GM18511 (cell line): ENCODE measurements at regions not wholly inside any gene's neighbourhood (a gene's known extent, or its start where the extent isn't known, plus 50 kb on each side); places are given as distances from the start of the nearest gene placed in this dataset.
"Not testable (repeated sequence)": the region's sequence is repeated elsewhere in the genome, so short reads cannot be mapped to it uniquely, and the experiment has no call there.

Source experiments
- ATAC-seq: cut with Tn5 transposase; IDR thresholded peaks from one replicate; pipeline ENCODE4 v1.9.1; 2021; ENCODE audit warnings: mild to moderate bottlenecking, moderate library complexity; ENCODE audit not compliant: unreplicated experiment

GRCh38 chr3:168802766-168803165, 707.0 kb upstream of the GOLIM4 start:
- no peak for ATAC-seq

GRCh38 chr3:168801794-168802193, 706.1 kb upstream of the GOLIM4 start:
- no peak for ATAC-seq

DNA sequence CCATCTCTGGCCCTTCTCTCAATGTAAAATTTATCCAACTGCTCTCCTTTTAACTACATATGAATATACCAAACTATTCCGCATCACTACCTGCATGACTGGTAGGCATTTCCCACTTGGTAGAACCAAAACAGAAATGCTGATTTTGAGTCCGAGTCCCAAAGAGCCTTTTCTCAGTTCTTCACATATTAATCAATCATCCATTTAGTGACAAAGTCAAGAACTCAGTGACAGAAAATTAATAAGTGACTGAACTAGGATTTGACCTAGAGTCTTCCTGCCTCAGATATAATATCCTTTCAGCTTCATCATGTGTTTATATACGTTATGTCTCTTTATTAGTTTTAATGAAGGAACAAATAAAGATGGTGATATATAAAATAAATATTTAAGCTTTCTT, 700.6 kb upstream of the GOLIM4 start:
- no peak for ATAC-seq

GRCh38 chr3:168794427-168794826, 698.7 kb upstream of the GOLIM4 start:
- no peak for ATAC-seq

DNA sequence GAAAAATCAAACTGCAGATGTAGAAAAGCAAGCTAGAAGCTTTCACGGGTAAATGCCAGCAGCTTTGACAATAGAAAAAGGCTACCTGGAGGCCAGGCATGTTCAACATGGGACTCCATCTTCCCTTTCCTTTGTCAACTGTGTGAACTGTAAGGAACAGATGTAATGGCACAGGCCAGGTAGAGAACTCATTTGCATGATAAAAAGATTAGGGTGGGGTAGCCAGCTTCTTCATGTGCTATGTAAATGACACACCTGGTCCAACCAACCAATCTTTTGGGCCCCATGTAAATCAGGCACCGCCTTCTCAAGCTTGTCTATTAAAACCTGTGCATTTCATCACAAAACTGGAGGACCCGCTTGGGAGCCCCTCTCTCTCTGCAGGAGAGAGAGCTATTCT, 686.5 kb upstream of the GOLIM4 start:
- no peak for ATAC-seq

- ATAC-seq = not testable (repeated sequence)
Measured at GRCh38 chr3:168779970-168780645, 684.4 kb upstream of the GOLIM4 start.

DNA sequence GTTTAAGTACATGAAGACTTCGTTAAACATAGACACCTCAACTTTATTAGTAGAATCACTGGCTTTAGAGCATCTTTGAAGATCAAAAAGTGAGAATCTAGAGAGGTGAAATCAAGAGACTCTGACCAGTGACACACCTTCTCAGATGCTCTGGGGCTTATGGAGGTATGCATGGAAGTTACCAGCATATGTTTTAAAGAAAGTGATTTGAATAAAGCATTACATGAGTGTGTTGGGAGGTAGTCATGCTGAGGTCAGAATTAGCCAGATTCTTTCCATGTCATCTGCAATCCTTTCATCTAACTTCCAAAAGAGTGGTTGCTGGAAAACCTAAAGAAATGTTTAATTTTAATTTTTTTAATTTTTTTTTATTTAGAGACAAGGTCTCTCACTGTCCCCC, 658.0 kb upstream of the GOLIM4 start:
- no peak for ATAC-seq

DNA sequence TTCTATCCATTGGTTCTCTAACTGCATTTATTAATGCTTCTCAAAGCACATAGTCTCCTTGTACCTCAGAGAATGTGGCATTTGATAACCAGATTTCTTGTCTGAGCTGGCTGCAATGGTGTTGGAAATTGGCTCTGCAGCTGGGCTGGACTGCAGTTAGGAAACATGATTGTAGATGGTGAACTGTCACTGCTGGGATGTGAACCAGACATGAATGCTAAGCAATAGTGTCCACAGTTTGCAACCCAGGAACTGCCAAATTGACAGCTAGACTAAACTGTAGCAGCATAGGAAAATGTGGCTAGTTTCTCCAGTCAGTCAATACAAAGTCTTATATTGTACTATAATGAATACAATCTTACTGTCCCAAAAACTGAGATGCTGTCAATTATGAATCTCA, 656.6 kb upstream of the GOLIM4 start:
- ATAC-seq = no peak

DNA sequence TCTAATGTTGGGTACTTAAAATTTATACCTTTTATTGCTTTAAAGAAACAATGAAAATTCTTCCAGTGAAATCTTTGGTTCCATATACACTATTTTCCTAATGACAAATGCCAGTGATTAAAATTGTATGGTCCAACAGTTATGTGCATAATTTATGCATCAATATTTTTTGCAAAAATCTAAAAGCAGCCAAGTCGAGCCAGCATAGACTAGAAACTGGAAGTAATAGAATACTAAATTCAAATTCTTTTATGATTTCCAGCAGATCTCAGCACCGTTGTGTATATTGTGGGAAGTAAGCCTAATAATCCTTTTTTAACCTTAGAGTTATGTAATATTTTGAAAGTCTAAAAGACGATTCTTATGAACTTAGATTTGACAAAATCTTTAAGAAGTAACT, 652.0 kb upstream of the GOLIM4 start:
- no peak for ATAC-seq

- ATAC-seq = no peak
Measured at GRCh38 chr3:168738527-168739325, 643.0 kb upstream of the GOLIM4 start.

DNA sequence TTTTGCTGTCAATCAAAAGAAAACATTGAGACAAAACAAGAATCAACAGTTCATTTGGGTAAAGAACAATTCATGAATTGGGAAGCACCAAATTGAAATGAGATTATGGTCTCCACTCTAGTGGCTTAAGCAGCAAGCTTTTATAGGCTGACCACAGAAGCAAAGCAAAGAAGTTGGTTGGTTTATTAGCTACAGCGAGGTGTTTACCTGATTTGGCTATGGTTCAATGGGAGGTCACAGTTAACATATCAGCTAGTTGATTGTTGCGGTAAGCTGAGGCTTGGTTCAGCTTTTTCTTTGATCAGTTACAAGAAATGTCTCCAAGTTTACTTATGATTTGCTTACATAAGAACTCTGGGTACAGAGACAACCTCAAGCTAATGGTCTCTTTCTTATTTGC, 640.5 kb upstream of the GOLIM4 start:
- ATAC-seq = no peak

DNA sequence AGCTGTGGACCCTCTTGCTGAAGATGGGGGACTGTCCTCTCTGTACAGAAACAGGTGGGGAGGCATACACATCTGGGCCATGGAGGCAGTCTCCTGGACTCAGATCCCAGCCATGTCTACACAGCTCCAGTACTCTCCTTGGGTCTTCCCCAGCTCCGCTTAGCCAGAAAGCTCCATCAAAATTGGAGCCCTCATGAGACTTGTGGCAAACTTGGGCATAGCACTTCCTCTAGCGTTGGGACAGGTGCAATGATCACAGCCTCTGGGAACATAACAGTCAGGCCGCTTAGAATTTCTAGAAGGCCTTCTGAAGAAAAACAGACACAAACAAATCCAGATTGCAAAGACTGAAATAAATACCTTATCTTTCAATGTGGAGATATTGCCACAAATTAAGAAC, 634.3 kb upstream of the GOLIM4 start:
- no peak for ATAC-seq

- no peak for ATAC-seq
Measured at GRCh38 chr3:168722091-168722490, 626.4 kb upstream of the GOLIM4 start.

DNA sequence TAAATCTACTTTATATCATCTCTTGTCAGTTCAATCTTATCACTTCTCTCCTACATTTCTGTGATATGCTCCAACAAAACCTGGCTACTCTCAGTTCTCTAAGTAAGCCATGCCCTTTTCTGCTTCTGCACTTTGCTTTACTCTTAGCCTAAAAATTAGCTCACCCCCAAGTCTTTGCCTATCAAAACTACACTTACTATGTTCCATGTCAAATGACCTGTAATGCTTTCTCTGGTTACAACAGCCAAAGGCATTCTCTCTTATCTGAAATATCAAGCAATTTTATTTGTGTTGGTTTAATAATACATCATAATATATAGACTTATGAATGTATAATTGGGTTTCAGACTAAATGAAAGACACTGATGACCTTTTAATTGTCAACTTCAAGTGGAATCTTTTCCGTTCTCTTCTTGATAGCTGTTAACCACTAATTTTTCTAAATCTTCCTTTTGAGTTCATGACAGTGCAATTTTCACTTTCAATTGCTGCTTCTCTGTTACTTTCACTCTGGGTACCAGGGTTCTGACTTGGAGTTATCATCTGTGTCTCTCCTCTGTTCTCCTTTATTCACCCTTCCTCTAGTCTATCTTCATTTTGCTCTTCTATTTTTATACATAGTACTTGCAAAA, 619.0 kb upstream of the GOLIM4 start:
- ATAC-seq = peak; percentile 98

GRCh38 chr3:168709073-168709472, 613.3 kb upstream of the GOLIM4 start:
- ATAC-seq = no peak

DNA sequence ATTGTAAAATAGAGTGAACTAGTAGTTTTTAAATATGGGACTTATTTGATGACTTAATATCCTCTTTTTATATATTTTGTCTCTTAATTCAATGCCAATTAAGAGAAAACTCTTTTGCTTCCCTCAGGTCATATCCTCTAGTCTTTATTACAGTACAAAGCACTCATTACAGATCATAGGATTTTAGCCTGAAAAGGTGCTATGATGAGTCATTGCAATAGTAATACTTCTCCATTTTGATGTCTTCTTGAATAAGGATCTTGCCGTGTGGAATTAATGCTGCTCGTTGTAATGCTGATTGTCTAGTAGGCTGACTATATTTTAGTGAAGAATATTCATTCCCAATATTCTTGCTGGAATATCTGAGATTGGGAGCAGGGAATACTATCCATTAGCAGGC, 612.2 kb upstream of the GOLIM4 start:
- ATAC-seq = peak; percentile 63

DNA sequence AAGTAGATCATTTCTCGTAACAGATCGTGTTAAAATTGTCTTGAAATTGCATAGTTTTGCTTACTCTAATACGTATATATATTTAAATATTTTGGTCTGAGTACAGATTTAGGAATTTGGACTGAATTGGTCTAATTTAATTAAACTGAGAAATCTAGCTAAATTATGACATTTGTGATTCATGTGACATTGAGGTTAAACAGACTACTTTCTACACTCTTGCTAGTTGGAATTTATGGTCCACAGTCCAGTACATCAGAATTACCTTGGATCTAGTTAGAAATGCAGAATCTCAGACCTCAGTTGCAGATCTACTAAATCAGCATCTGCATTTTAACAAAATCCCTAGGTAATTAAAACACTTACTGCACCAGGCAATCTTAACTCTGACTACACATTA, 609.7 kb upstream of the GOLIM4 start:
- ATAC-seq = no peak

GRCh38 chr3:168696051-168696450, 600.3 kb upstream of the GOLIM4 start:
- no peak for ATAC-seq

GRCh38 chr3:168693870-168694269, 598.1 kb upstream of the GOLIM4 start:
- ATAC-seq = no peak

DNA sequence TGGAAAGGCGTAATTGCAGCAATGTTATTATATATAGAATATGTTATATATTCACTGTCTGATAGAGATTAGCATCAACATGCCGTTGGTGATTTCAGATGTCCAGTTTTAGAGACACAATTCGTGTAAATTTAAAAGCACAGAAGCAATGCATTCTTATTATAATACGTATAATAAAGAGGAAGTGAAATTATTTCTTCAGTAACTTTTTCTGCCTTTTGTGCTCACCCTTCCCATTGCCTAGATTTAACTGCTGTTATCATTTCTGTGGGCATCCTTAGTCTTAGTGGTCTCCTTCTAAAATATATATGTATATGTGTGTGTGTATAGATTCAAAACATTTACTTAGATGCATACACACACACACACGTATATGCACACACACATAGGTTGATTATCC, 592.5 kb upstream of the GOLIM4 start:
- ATAC-seq = no peak

- ATAC-seq = no peak
Measured at GRCh38 chr3:168684519-168684918, 588.8 kb upstream of the GOLIM4 start.

GRCh38 chr3:168678730-168679129, 583.0 kb upstream of the GOLIM4 start:
- no peak for ATAC-seq
